NOMO-1 treated with DMSO at 0.1 percent for 48 hours (cell line): ENCODE measurements at regions not wholly inside any gene's neighbourhood (a gene's known extent, or its start where the extent isn't known, plus 50 kb on each side); places are given as distances from the start of the nearest gene placed in this dataset.
"Not testable (repeated sequence)": the region's sequence is repeated elsewhere in the genome, so short reads cannot be mapped to it uniquely, and the experiment has no call there.

Source experiments
- DNase-seq: peaks from one replicate; lab custom pipeline; 2025; ENCODE audit not compliant: unreplicated experiment; lab: John Stamatoyannopoulos, UW

DNA sequence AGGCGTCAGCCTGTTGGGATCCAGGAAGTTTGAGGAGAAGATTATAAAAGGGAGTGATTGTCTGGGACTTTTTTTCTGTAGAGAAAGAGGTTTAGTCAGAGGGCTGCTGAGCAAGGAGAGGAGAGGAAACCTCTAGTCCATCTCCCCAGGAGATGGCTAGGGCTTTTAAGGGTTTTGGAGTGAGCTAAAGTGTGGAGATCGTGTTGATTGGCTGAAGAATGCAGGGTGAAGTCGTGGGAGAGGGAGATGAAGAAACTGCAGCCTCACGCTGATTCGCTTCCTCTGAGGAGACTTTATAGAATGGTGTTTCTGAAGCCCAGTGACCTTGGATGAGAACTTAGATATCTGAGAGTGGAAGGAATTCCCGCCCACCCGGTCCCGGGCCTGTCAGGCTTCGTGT is 193.7 kb upstream of the PWP1 start:
- DNase-seq = no peak

DNA sequence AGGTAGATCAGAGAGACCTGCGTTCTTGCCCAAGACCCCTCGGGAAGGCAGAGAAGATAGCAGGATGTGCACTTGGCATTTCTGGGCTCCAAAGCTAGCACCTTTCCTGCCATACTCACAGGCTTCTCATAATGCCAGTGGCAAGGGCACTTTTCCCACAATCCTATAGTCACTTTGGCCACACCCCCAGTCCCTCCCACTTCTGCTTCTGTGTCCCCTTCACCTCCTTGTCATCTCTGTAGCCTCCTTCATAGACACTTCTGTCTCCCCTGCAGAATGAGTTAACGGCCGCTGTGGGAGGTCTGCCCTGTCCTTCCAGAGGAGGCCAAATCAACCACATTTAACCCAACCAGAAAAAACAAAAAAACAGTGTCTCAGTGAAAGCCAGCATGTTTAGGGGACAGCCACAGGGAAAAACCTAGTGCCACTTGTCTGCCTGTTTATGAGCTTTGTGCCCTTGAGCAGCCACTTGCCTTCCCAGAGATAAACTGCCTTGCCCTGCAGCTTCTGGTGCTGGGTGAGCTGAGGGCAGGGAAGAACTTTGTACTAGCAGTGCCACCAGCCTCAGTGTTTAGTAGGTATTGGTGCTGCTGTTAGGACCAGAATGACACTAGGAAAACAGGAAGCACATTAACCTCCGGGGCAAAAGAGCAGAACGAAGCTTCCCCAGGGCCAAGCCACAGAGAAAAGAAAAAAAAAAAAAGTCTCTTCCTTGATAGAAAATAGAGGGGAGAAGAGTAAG is 193.0 kb upstream of the PWP1 start:
- DNase-seq = peak; percentile 38

- DNase-seq = no peak
Observed at GRCh38 chr12:107493135-107493494, 192.5 kb upstream of the PWP1 start.

DNA sequence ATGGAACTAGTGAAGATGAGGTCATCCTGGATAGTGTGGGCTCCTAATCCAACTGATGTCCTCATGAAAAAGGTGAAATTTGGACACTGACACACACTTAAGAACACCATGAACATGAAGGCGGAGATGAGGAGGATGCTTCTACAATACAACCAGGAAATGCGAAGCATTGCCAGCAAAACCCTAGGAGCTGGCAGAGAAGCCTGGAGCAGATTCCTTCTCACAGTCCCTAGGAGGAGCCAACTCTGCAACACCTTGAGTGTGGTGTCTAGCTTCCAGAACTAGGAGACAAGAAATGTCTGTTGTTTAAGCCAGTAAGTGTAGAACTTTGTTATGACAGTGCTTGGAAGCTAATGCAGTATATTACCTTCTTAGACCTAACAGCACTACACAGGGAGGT is 191.9 kb upstream of the PWP1 start:
- no peak for DNase-seq

DNA sequence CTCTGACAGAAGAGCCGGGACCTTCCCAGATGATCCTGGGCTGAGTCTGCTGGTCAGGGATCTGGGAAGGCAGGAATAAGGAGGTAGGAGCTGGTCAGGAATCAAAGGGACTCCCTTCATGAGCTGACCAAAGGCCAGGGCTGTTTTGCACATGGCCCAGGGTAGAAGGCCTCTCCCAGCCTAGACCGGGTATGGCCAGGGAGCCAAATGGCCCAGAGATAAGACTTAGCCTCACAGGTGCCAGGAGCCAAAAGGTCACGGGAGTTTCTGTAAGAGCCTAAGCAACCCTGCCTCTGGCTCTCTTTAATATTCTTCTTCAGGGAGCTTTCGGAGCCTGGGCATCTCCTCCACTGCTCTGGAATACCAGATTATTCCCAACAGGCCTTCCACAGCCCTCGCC is 191.3 kb upstream of the PWP1 start:
- DNase-seq = no peak

- no peak for DNase-seq
Observed at GRCh38 chr12:107495604-107496003, 190.0 kb upstream of the PWP1 start.

DNA sequence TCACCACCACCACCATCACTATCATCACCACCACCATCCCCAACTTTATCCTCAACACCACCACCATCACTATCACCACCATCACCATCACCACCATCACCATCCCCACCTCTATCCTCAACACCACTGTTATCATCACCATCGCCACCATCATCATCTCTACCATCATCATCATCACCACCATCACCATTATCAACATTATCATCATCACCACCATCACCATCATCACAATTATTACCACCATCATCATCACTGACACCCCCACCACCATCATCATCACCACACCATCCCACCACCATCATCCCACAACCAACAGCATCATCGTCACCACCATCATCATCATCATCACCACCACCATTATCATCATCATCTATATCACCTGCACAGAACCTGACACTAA is 188.4 kb upstream of the PWP1 start:
- DNase-seq = no peak

- no peak for DNase-seq
Observed at GRCh38 chr12:107500307-107500706, 185.3 kb upstream of the PWP1 start.

DNA sequence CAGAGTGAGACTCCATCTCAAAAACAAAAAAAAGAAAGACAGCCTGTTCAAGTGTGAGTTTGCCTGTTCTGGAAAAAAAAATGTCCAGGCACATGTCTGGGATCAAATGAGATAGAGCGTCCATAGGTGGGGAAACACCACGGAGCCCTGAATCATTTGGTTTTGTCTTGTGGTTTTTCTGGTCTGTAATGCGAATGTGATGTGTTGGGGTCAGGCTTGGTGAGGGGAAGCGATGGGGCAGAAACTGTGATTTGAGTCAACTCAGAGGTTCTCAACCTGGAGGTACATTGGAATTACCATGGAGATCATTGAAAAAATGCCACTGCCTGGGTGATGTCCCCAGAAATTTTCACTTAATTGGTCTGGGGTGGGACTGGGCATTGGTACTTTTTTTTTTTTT is 183.9 kb upstream of the PWP1 start:
- DNase-seq = no peak

DNA sequence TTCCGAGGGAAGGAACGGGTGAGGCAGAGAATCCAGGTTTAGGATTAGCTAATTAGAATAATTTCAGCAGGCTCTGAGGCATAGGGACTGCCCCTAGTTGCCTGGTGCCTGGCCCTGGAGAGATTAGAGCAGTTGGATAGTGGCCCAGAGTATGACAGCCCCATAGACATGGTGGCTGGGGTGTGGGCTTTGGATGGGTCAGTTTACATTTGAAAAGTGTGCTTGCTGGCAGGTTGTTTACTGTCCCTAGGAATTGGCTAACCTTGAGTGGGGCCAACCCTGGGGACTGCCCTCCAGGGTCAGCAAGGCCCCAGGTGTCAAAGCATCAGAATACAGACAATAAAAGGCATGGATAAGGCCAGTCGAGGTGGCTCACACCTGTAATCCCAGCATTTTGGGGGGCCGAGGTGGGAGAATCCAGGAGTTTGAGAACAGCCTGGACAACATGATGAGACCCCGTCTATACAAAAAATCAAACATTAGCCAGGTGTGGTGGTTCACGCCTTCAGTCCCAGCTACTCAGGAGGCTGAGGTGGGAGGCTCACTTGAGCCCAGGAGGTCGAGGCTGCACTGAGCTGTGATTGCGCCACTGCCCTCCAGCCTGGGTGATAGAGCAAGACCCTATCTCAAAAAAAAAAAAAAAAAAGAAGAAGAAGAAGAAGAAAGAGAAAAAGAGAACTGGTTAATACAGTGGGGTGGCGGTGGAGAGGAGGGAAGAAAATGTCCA is 182.3 kb upstream of the PWP1 start:
- no peak for DNase-seq

DNA sequence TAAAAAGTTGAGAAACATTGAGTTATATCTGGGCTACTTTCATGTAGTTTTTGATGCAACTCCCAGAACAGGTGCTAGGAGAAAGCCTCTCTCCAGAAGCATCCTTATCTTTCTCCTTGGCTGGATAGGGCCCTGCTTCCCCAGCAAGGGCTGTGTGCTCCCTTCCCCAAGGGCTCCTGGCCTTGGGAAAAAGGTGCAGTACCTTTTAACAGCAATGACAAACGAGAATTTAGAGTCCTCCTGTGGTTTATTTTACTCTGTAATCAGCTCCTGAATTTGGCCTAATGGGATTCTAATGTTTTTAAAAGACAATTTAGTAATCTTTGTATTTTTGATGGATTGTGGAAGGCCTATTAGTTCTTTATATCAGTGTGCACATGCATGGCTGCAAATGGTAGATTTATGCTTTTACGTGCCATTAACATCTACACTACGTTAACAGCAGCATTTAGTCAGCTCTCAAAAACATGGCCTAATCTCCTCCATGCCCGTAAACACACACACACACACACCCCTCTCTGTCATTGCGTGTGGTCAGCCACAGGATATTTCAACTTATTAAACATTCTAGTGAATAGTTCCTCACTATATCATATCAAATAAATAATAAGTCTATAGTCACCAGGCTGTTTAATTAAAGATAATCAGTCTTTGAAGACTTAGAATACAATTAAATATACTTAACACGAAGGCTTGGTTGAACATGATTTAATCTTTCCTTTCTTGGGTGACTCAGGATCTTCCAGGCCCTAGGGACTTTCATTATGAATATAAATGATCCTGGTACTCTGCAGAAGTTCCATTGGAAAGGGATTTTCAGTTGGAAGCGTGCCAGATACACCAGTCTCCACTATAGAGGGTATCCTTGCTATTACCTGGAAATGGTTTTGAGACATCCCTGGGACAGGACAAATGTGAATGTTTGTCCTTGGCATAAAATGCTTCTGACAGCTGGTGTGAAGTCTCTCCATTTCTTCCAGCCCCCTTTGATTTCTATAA is 181.4 kb upstream of the PWP1 start:
- no peak for DNase-seq

- no peak for DNase-seq
Observed at GRCh38 chr12:107509421-107509820, 176.2 kb upstream of the PWP1 start.

GRCh38 chr12:107510211-107510610 is 175.4 kb upstream of the PWP1 start:
- DNase-seq = no peak

- DNase-seq = no peak
Observed at GRCh38 chr12:107511292-107511691, 174.3 kb upstream of the PWP1 start.

- DNase-seq = no peak
Observed at GRCh38 chr12:107512391-107512790, 173.2 kb upstream of the PWP1 start.

DNA sequence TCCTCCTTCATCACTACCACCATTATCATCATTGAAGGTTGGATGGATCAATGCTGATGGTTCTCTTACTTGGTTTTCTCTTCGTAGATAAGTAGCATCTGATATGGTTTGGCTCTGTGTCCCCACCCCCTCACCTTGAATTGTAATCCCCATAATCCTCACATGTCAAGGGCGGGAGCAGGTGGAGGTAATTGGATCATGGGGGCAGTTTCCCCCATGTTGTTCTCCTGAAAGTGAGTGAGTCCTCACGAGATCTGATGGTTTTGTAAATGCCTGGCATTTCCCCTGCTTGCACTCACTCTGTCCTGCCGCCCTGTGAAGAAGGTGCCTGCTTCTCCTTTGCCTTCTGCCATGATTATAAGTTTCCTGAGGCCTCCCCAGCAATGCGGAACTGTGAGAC is 172.4 kb upstream of the PWP1 start:
- DNase-seq = no peak

DNA sequence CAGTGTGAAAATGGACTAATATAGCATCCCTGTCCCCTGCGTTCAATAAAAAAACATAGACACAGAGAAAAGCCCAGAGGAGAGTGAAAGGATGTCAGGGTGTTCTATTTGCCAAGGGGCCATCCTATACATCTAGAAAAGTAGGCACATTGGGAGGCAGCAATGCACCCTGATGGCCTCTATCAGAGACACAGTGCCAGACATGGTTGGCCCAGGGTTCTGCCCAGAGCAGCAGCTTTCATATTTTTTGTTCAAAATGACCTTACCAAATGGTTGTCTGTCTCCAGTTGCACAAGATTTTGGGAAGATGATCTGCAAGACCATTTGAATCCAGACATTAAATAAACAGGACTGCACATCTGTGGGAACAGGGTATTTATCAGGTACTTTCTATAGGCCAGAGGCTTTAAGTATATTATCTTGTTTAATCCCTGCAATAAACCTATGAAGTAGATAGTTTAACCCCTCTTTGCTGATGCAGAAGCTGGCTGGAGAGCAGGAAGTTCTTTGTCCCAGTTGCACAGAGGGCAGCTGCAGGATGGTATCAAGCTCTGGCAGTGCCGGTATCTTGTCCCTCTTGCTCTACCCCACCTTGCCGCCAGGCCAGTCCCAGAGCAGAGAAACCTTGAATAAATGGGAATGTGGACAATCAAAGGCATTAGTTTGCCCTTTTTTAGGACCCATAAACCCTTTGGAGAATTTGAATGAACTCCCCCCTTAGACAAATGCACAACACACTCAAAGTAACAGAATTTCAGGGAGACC is 171.8 kb upstream of the PWP1 start:
- no peak for DNase-seq

DNA sequence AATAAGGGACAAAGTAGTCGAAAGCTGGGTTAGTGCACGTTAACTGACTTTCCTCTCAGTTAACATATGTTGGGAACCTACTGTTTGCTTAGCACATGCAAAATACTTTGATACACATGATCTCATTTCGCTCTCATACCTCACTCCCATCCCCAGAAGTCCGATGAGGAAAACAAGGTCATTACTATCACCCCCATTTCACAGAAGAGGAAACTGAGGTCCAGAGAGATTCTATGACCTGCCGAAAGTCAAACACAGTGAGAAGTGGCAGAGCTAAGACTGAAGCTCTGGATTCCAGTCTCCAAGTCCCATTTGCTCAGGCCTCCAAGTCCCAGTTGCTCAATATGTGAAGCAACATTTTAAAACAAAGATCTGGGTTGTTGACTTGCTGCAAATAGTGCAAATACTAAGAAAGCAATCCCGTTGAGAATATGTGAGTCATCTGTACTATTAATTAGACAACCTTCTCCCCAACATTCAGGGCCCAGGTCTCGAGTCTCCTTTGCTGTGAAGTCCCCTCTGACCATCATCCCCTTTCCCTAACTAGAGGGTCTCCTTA is 170.6 kb upstream of the PWP1 start:
- DNase-seq = no peak

GRCh38 chr12:107515446-107515958 is 170.1 kb upstream of the PWP1 start:
- DNase-seq = peak; percentile 23

- not testable (repeated sequence) for DNase-seq
Observed at GRCh38 chr12:107517816-107518215, 167.8 kb upstream of the PWP1 start.
